Stimulated activated naive CD8-positive, alpha-beta T cell treated with anti-CD3 and anti-CD28 coated beads, Interleukin-15, Interleukin-2, amounts not matched to agents 100 ng/mL and 50 ng/mL, for 24 hours (primary cell): ENCODE measurements at regions not wholly inside any gene's neighbourhood (a gene's known extent, or its start where the extent isn't known, plus 50 kb on each side); places are given as distances from the start of the nearest gene placed in this dataset.

Source experiments
- H3K27ac Mint-ChIP-seq: one replicate; pipeline ENCODE4 v1.8.0; 2021; ENCODE audit warnings: mild to moderate bottlenecking, mixed read lengths
- H3K27me3 Mint-ChIP-seq: one replicate; pipeline ENCODE4 v1.8.0; 2021; ENCODE audit warnings: mixed read lengths
- H3K36me3 Mint-ChIP-seq: one replicate; pipeline ENCODE4 v1.8.0; 2021; ENCODE audit warnings: low read depth, mixed read lengths
- H3K4me1 Mint-ChIP-seq: one replicate; pipeline ENCODE4 v1.8.0; 2021; ENCODE audit warnings: low read depth, mixed read lengths
- H3K4me3 Mint-ChIP-seq: one replicate; pipeline ENCODE4 v1.8.0; 2021; ENCODE audit warnings: mild to moderate bottlenecking, mixed read lengths
- H3K9me3 Mint-ChIP-seq: one replicate; pipeline ENCODE4 v1.8.0; 2021; ENCODE audit warnings: mixed read lengths

- H3K4me3 Mint-ChIP-seq = no peak overlapping the region
- peaks cover 7% of the 10 kb centered on the region for H3K9me3 Mint-ChIP-seq
- peaks cover 4% of the 10 kb centered on the region for H3K27me3 Mint-ChIP-seq
- no peaks in the 10 kb centered on the region for H3K4me1 Mint-ChIP-seq
- H3K36me3 Mint-ChIP-seq = no peaks in the 10 kb centered on the region
- no peak overlapping the region for H3K27ac Mint-ChIP-seq
These were observed 562.0 kb upstream of the CFAP20DC start for GRCh38 chr3:59611649-59612443.

GRCh38 chr3:59609657-59610348 is 560.0 kb upstream of the CFAP20DC start:
- Mint-ChIP-seq H3K4me1 (no peaks in the 10 kb centered on the region), H3K9me3 (peaks cover 2% of the 10 kb centered on the region), H3K27me3 (peaks cover under 1% of the 10 kb centered on the region), H3K4me3 (no peak overlapping the region), H3K27ac (no peak overlapping the region), H3K36me3 (no peaks in the 10 kb centered on the region)

- H3K27me3 Mint-ChIP-seq = no peaks in the 10 kb centered on the region
- no peak overlapping the region for H3K27ac Mint-ChIP-seq
- H3K36me3 Mint-ChIP-seq = no peaks in the 10 kb centered on the region
- no peaks in the 10 kb centered on the region for H3K4me1 Mint-ChIP-seq
- no peaks in the 10 kb centered on the region for H3K9me3 Mint-ChIP-seq
- H3K4me3 Mint-ChIP-seq = no peak overlapping the region
These were observed 558.5 kb upstream of the CFAP20DC start for GRCh38 chr3:59608356-59608755.

- no peaks in the 10 kb centered on the region for H3K4me1 Mint-ChIP-seq
- no peaks in the 10 kb centered on the region for H3K9me3 Mint-ChIP-seq
- no peak overlapping the region for H3K27ac Mint-ChIP-seq
- no peaks in the 10 kb centered on the region for H3K36me3 Mint-ChIP-seq
- H3K27me3 Mint-ChIP-seq = no peaks in the 10 kb centered on the region
- H3K4me3 Mint-ChIP-seq = no peak overlapping the region
These were observed 557.8 kb upstream of the CFAP20DC start for GRCh38 chr3:59607656-59608055.

- Mint-ChIP-seq H3K36me3 (no peaks in the 10 kb centered on the region), H3K27ac (no peak overlapping the region), H3K9me3 (no peaks in the 10 kb centered on the region), H3K4me3 (no peak overlapping the region), H3K4me1 (no peaks in the 10 kb centered on the region), H3K27me3 (no peaks in the 10 kb centered on the region)
These were observed 556.9 kb upstream of the CFAP20DC start for GRCh38 chr3:59606638-59607266.

GRCh38 chr3:59605944-59606534 is 556.2 kb upstream of the CFAP20DC start:
- Mint-ChIP-seq H3K9me3 (no peaks in the 10 kb centered on the region), H3K27me3 (no peaks in the 10 kb centered on the region), H3K4me1 (no peaks in the 10 kb centered on the region), H3K36me3 (no peaks in the 10 kb centered on the region), H3K4me3 (no peak overlapping the region), H3K27ac (no peak overlapping the region)

- no peaks in the 10 kb centered on the region for H3K9me3 Mint-ChIP-seq
- no peaks in the 10 kb centered on the region for H3K27me3 Mint-ChIP-seq
- no peaks in the 10 kb centered on the region for H3K36me3 Mint-ChIP-seq
- H3K4me3 Mint-ChIP-seq = no peak overlapping the region
- H3K4me1 Mint-ChIP-seq = no peaks in the 10 kb centered on the region
- no peak overlapping the region for H3K27ac Mint-ChIP-seq
These were observed 555.5 kb upstream of the CFAP20DC start for GRCh38 chr3:59605318-59605717.

GRCh38 chr3:59601486-59601885 is 551.7 kb upstream of the CFAP20DC start:
- Mint-ChIP-seq H3K36me3 (no peaks in the 10 kb centered on the region), H3K27me3 (no peaks in the 10 kb centered on the region), H3K27ac (no peak overlapping the region), H3K4me1 (no peaks in the 10 kb centered on the region), H3K4me3 (no peak overlapping the region), H3K9me3 (no peaks in the 10 kb centered on the region)

GRCh38 chr3:59600631-59601030 is 550.8 kb upstream of the CFAP20DC start:
- no peaks in the 10 kb centered on the region for H3K4me1 Mint-ChIP-seq
- H3K27me3 Mint-ChIP-seq = no peaks in the 10 kb centered on the region
- no peaks in the 10 kb centered on the region for H3K36me3 Mint-ChIP-seq
- H3K27ac Mint-ChIP-seq = no peak overlapping the region
- no peak overlapping the region for H3K4me3 Mint-ChIP-seq
- peaks cover 2% of the 10 kb centered on the region for H3K9me3 Mint-ChIP-seq

GRCh38 chr3:59596741-59597140 is 546.9 kb upstream of the CFAP20DC start:
- H3K36me3 Mint-ChIP-seq = no peaks in the 10 kb centered on the region
- no peaks in the 10 kb centered on the region for H3K27me3 Mint-ChIP-seq
- H3K9me3 Mint-ChIP-seq = peaks cover 4% of the 10 kb centered on the region
- no peak overlapping the region for H3K4me3 Mint-ChIP-seq
- no peak overlapping the region for H3K27ac Mint-ChIP-seq
- no peaks in the 10 kb centered on the region for H3K4me1 Mint-ChIP-seq

GRCh38 chr3:59595830-59596229 is 546.0 kb upstream of the CFAP20DC start:
- H3K27ac Mint-ChIP-seq = no peak overlapping the region
- no peaks in the 10 kb centered on the region for H3K36me3 Mint-ChIP-seq
- H3K4me3 Mint-ChIP-seq = no peak overlapping the region
- H3K4me1 Mint-ChIP-seq = no peaks in the 10 kb centered on the region
- no peaks in the 10 kb centered on the region for H3K27me3 Mint-ChIP-seq
- peaks cover 4% of the 10 kb centered on the region for H3K9me3 Mint-ChIP-seq

- H3K4me3 Mint-ChIP-seq = no peak overlapping the region
- no peaks in the 10 kb centered on the region for H3K27me3 Mint-ChIP-seq
- H3K9me3 Mint-ChIP-seq = peaks cover 4% of the 10 kb centered on the region
- H3K36me3 Mint-ChIP-seq = no peaks in the 10 kb centered on the region
- no peaks in the 10 kb centered on the region for H3K4me1 Mint-ChIP-seq
- H3K27ac Mint-ChIP-seq = no peak overlapping the region
These were observed 543.6 kb upstream of the CFAP20DC start for GRCh38 chr3:59593380-59593779.

- Mint-ChIP-seq H3K36me3 (no peaks in the 10 kb centered on the region), H3K4me1 (no peaks in the 10 kb centered on the region), H3K27me3 (no peaks in the 10 kb centered on the region), H3K9me3 (peaks cover 12% of the 10 kb centered on the region), H3K4me3 (no peak overlapping the region), H3K27ac (no peak overlapping the region)
These were observed 531.2 kb upstream of the CFAP20DC start for GRCh38 chr3:59580996-59581395.

GRCh38 chr3:59580499-59580898 is 530.7 kb upstream of the CFAP20DC start:
- H3K4me1 Mint-ChIP-seq = no peaks in the 10 kb centered on the region
- no peak overlapping the region for H3K27ac Mint-ChIP-seq
- no peaks in the 10 kb centered on the region for H3K36me3 Mint-ChIP-seq

GRCh38 chr3:59578129-59578528 is 528.3 kb upstream of the CFAP20DC start:
- no peaks in the 10 kb centered on the region for H3K36me3 Mint-ChIP-seq
- H3K27me3 Mint-ChIP-seq = no peaks in the 10 kb centered on the region
- H3K27ac Mint-ChIP-seq = no peak overlapping the region
- peaks cover 7% of the 10 kb centered on the region for H3K9me3 Mint-ChIP-seq
- H3K4me3 Mint-ChIP-seq = no peak overlapping the region
- H3K4me1 Mint-ChIP-seq = peaks cover 3% of the 10 kb centered on the region

More at GRCh38 chr3:59580499-59580898, 530.7 kb upstream of the CFAP20DC start:
- Mint-ChIP-seq H3K4me3 (no peak overlapping the region), H3K9me3 (peaks cover 7% of the 10 kb centered on the region), H3K27me3 (no peaks in the 10 kb centered on the region)
